OCI-LY1 (cell line): ENCODE measurements at regions not wholly inside any gene's neighbourhood (a gene's known extent, or its start where the extent isn't known, plus 50 kb on each side); places are given as distances from the start of the nearest gene placed in this dataset.

Experiments used
- H2AFZ ChIP-seq: fragments of 200-600 bp; sonication (generic), shearing (Covaris generic); 2 replicates; pipeline ENCODE4 v1.6.0; 2014; ENCODE audit warnings: antibody characterized with exemption, mild to moderate bottlenecking, low read length
- H3F3A ChIP-seq: fragments of 200-600 bp; sonication (generic), shearing (Covaris generic); 2 replicates; pipeline ENCODE4 v1.6.0; 2014; ENCODE audit warnings: mild to moderate bottlenecking, antibody characterized with exemption, low read length, moderate library complexity; ENCODE audit not compliant: insufficient read depth
- H3K27ac ChIP-seq: fragments of 200-600 bp; sonication (generic); 2 replicates; pipeline ENCODE4 v1.5.1; 2014; ENCODE audit warnings: low read length, mixed run types, mild to moderate bottlenecking, low read depth; ENCODE audit not compliant: poor library complexity, severe bottlenecking
- H3K27me3 ChIP-seq: fragments of 200-600 bp; sonication (generic); 2 replicates; pipeline ENCODE4 v1.6.0; 2014; ENCODE audit warnings: antibody characterized with exemption, mild to moderate bottlenecking, low read length, moderate library complexity; ENCODE audit not compliant: insufficient read depth
- H3K36me3 ChIP-seq: fragments of 200-600 bp; sonication (generic); 2 replicates; pipeline ENCODE4 v1.6.1; 2014; ENCODE audit warnings: mild to moderate bottlenecking, antibody characterized with exemption, low read length, moderate library complexity, mixed read lengths; ENCODE audit not compliant: insufficient read depth
- H3K4me1 ChIP-seq: fragments of 200-600 bp; sonication (generic); 2 replicates; pipeline ENCODE4 v1.5.1; 2014; ENCODE audit warnings: mild to moderate bottlenecking, low read length, moderate library complexity; ENCODE audit not compliant: insufficient read depth, severe bottlenecking
- H3K4me2 ChIP-seq: fragments of 200-600 bp; sonication (generic), shearing (Covaris generic); 2 replicates; pipeline ENCODE4 v1.6.1; 2014; ENCODE audit warnings: low read length
- H3K4me3 ChIP-seq: fragments of 200-600 bp; sonication (generic); 2 replicates; pipeline ENCODE4 v1.5.1; 2014; ENCODE audit warnings: low read length, low read depth, mild to moderate bottlenecking, mixed read lengths; ENCODE audit not compliant: poor library complexity, severe bottlenecking
- H3K79me2 ChIP-seq: fragments of 200-600 bp; shearing (Covaris generic); 2 replicates; pipeline ENCODE4 v1.6.1; 2016; ENCODE audit warnings: mixed run types, low read length, mixed read lengths; ENCODE audit not compliant: insufficient read depth
- H3K9ac ChIP-seq: fragments of 200-600 bp; sonication (generic), shearing (Covaris generic); 2 replicates; pipeline ENCODE4 v1.6.1; 2014; ENCODE audit warnings: mild to moderate bottlenecking, low read length, mixed read lengths
- H3K9me2 ChIP-seq: fragments of 200-600 bp; sonication (generic), shearing (Covaris generic); 2 replicates; pipeline ENCODE4 v1.6.1; 2014; ENCODE audit warnings: low read depth, mild to moderate bottlenecking, low read length, mixed read lengths
- H3K9me3 ChIP-seq: fragments of 200-600 bp; shearing (Covaris generic); 2 replicates; pipeline ENCODE4 v1.6.1; 2014; ENCODE audit warnings: low read length, mixed read lengths
- H4K20me1 ChIP-seq: fragments of 200-600 bp; sonication (generic), shearing (Covaris generic); 2 replicates; pipeline ENCODE4 v1.6.0; 2016; ENCODE audit warnings: mild to moderate bottlenecking, low read length; ENCODE audit not compliant: insufficient read depth
- EZH2 ChIP-seq: fragments of 200-600 bp; sonication (generic), shearing (Covaris generic); IDR thresholded peaks from 2 replicates; pipeline ENCODE4 v1.8.0; 2017; ENCODE audit warnings: borderline replicate concordance, mixed run types, mild to moderate bottlenecking, antibody characterized with exemption, low read length, moderate library complexity, mixed read lengths
- TF ChIP-seq, protein P1 (sequence below): fragments of 200-600 bp; sonication (generic), shearing (Covaris generic); IDR thresholded peaks from 2 replicates; pipeline ENCODE4 v1.5.1; 2017; ENCODE audit warnings: mild to moderate bottlenecking, antibody characterized with exemption, low read length, moderate library complexity, mixed read lengths

DNA sequence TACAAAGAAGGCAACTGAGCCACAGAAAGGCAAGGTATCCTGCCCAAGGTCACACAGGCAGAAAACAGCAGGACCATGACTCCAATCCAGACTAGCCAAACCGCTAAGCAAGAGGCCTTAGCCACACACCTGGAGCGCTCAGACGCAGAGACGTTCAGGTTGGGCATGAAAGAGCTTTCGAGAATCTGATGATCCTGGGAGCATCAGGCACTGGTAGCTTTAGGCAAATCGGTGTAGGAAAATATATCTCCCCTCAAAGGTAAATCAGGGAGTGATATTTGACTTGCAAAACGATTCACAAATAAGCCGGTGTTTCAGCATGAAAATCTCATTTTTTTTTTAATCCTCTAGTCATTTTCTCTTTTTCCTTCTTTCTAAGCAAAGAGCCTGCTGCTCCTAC, 279.0 kb downstream of the MRTFB start:
- H3K9me2 ChIP-seq, result no peaks in the 10 kb centered on the region
- peaks cover 7% of the 10 kb centered on the region for H3K4me1 ChIP-seq
- H3K4me2 ChIP-seq, result no peak overlapping the region
- H3K4me3 ChIP-seq, result no peak overlapping the region
- H3K27me3 ChIP-seq, result no peaks in the 10 kb centered on the region; the same call in 1 of the 2 replicates
- no peaks in the 10 kb centered on the region for H3K9me3 ChIP-seq
- no peak for TF ChIP-seq EZH2
- TF ChIP-seq, protein P1, sequence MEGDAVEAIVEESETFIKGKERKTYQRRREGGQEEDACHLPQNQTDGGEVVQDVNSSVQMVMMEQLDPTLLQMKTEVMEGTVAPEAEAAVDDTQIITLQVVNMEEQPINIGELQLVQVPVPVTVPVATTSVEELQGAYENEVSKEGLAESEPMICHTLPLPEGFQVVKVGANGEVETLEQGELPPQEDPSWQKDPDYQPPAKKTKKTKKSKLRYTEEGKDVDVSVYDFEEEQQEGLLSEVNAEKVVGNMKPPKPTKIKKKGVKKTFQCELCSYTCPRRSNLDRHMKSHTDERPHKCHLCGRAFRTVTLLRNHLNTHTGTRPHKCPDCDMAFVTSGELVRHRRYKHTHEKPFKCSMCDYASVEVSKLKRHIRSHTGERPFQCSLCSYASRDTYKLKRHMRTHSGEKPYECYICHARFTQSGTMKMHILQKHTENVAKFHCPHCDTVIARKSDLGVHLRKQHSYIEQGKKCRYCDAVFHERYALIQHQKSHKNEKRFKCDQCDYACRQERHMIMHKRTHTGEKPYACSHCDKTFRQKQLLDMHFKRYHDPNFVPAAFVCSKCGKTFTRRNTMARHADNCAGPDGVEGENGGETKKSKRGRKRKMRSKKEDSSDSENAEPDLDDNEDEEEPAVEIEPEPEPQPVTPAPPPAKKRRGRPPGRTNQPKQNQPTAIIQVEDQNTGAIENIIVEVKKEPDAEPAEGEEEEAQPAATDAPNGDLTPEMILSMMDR, result no peak
- H3K9ac ChIP-seq, result no peak overlapping the region
- H3F3A ChIP-seq, result peaks cover 3% of the 10 kb centered on the region; the same call in 1 of the 2 replicates
- H3K36me3 ChIP-seq, result no peaks in the 10 kb centered on the region
- no peak overlapping the region for H2AFZ ChIP-seq
- no peaks in the 10 kb centered on the region for H4K20me1 ChIP-seq
- no peak overlapping the region for H3K27ac ChIP-seq
- H3K79me2 ChIP-seq, result no peaks in the 10 kb centered on the region

DNA sequence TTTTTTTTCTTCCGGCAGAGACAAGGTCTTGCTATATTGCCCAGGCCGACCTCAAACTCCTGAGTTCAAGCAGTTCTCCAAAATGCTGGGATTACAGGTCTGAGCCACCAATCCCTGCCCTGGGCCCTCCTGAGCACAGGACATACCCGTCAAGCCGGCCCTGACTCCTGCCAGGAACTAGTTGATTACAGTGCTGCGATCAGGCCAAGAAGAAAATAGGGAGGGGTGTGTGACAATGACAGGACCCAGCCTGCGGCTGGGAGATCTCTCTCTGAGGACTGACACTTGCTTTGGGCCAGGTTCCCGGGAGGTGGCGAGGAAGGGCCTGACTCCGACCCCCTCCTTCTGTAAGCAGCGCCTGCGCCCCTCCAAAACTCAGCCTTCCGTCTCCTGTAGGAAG, 276.6 kb downstream of the MRTFB start:
- H3K79me2 ChIP-seq, result no peaks in the 10 kb centered on the region
- H3K9ac ChIP-seq, result no peak overlapping the region
- H3K27ac ChIP-seq, result no peak overlapping the region
- no peak for TF ChIP-seq EZH2
- TF ChIP-seq, protein P1, result no peak
- no peaks in the 10 kb centered on the region for H3K9me3 ChIP-seq
- no peaks in the 10 kb centered on the region for H3K9me2 ChIP-seq
- no peak overlapping the region for H3K4me2 ChIP-seq
- H3K4me3 ChIP-seq, result no peak overlapping the region
- no peaks in the 10 kb centered on the region; the same call in 1 of the 2 replicates for H3K27me3 ChIP-seq
- H4K20me1 ChIP-seq, result no peaks in the 10 kb centered on the region
- no peaks in the 10 kb centered on the region for H3K36me3 ChIP-seq
- no peaks in the 10 kb centered on the region for H3F3A ChIP-seq
- H2AFZ ChIP-seq, result no peak overlapping the region
- no peaks in the 10 kb centered on the region for H3K4me1 ChIP-seq

DNA sequence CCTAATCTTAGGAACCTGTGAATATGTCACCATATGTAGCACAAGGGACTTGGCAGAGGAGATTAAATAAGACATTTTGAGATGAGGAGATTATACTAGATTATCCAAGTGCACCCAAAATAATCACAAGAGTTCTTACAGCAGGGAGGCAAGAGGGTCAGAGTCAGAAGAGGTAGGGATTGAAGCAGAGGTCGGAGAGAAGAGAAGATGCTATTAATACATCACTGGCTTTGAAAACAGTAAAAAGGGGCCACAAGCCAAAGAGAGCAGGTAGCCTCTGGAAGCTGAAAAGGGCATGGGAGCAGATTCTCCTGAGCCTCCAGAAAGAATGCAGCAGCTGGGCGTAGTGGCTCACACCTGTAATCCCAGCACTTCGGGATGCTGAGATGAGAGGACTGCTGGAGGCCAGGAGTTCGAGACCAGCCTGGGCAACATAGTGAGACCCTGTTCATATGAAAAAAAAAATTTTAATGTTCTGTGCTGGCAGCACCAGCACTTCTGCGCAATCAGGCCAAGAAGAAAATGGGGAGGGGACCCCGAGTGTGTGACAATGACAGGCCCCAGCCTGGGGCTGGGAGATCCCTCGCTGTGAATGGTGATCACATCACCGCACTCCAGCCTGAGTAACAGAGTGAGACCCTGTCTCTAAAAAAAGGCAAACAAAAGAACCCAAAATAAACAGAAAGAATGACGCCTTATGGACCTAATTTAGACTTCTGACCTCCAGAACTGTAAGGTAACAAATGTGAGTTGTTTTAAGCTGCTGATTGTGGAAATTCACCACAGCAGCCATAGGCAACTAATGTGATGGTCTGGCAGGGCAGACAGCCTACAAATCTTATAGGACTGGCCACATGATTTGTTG, 275.4 kb downstream of the MRTFB start:
- H3K9ac ChIP-seq, result no peak overlapping the region
- H3K27ac ChIP-seq, result no peak overlapping the region
- H3K79me2 ChIP-seq, result no peaks in the 10 kb centered on the region
- no peak overlapping the region for H3K4me2 ChIP-seq
- no peaks in the 10 kb centered on the region for H3K9me2 ChIP-seq
- no peaks in the 10 kb centered on the region for H3K4me1 ChIP-seq
- TF ChIP-seq, protein P1, result no peak
- no peak for TF ChIP-seq EZH2
- no peaks in the 10 kb centered on the region for H4K20me1 ChIP-seq
- no peaks in the 10 kb centered on the region; the same call in 1 of the 2 replicates for H3K27me3 ChIP-seq
- H3K9me3 ChIP-seq, result no peaks in the 10 kb centered on the region
- no peak overlapping the region for H2AFZ ChIP-seq
- no peaks in the 10 kb centered on the region for H3K36me3 ChIP-seq
- H3K4me3 ChIP-seq, result no peak overlapping the region
- H3F3A ChIP-seq, result no peaks in the 10 kb centered on the region
